Natural killer cell treated with Interleukin-12 subunit alpha and Interleukin-12 subunit beta and Interleukin-15 and Interleukin-18, amount 100 ng/mL, for 72 hours (primary cell): ENCODE measurements at regions not wholly inside any gene's neighbourhood (a gene's known extent, or its start where the extent isn't known, plus 50 kb on each side); places are given as distances from the start of the nearest gene placed in this dataset.

ENCODE experiments used
- ATAC-seq, 2 donors: fragments of 150-1000 bp; cut with Tn5 transposase in 1 of 2; sonication (Bioruptor Pico), chemical (Tn5 transposase) in 1 of 2; 2 replicates each; pipeline ENCODE4 v1.10.0; 2021
- DNase-seq: peaks from one replicate; pipeline ENCODE4 v3.0.0; 2022; ENCODE audit warnings: low spot score
- H3K27ac Mint-ChIP-seq, 2 donors: 1 replicate in 1 of 2; 2 replicates in 1 of 2; pipeline ENCODE4 v1.8.0; 2022; ENCODE audit warnings: mixed read lengths in 2 of 2, mild to moderate bottlenecking in 1 of 2, moderate library complexity in 1 of 2
- H3K27me3 Mint-ChIP-seq, 2 donors: 1 replicate in 1 of 2; 2 replicates in 1 of 2; pipeline ENCODE4 v1.8.0; 2022; ENCODE audit warnings: mixed read lengths in 2 of 2
- H3K36me3 Mint-ChIP-seq: one replicate; pipeline ENCODE4 v1.8.0; 2022; ENCODE audit warnings: mixed read lengths
- H3K4me1 Mint-ChIP-seq, 2 donors: 1 replicate in 1 of 2; 2 replicates in 1 of 2; pipeline ENCODE4 v1.8.0; 2022; ENCODE audit warnings: low read depth in 2 of 2, mixed read lengths in 2 of 2, mild to moderate bottlenecking in 1 of 2
- H3K4me3 Mint-ChIP-seq: one replicate; pipeline ENCODE4 v1.8.0; 2022; ENCODE audit warnings: mixed read lengths
- H3K9me3 Mint-ChIP-seq: 2 replicates; pipeline ENCODE4 v1.8.0; 2022; ENCODE audit warnings: mixed read lengths

DNA sequence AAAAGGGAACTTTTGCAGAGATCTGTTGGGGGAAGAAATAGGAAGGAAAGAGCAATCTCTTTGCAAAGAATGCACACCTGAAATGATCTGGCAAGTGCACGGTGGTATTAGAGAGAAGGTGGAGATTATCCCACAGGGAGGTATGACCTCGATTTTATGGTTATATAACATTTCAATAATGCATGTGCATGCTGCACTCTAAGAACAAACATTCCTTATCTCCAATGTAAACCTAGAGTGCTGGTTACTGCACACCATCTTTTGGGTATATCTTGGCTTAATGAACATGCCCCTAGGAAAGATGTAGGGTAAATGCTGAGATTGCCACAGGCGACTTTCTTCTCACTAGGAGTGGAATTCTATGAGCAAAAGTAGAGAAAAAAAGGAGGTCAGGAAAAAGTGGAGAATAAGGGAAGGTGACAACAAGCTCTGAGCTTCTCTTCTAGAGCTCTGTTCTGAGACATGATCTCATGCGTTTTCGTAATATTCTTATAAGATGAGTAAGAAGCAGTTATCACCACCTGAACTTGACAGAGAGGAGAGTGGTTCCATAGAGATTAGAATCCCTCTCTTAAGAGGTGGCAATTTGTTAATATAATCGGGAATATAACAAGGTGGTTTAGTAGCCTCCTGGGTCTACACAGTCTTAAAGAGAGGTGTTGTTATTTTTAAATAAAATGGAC lies 117.5 kb upstream of the TMC3 start:
- H3K36me3 Mint-ChIP-seq, result no peaks in the 10 kb centered on the region

DNA sequence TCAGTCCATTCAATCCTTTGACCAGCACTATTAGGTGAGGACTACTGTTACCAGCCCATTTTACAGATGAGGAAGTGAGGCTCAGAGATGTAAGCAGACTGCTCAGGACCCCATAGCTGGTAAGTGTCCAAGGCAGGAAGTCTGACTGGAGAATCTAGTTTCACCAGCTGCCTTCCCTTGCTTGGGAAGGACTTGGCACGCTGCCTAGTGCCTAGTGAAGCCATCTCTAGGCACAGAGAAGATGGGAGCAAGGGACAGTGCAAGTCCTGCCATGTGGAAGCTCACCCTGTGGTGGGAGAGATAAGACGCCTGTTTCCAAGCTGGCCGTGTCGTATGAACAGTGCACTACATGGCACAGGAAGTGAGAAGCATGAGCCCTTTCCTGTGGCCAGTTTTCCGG lies 111.8 kb upstream of the TMC3 start:
- DNase-seq (no peak), ATAC-seq (no peak)
- H3K9me3 Mint-ChIP-seq, result no peaks in the 10 kb centered on the region
- peaks cover 0 to 2% of the 10 kb centered on the region in 2 donors for H3K4me1 Mint-ChIP-seq
- H3K27me3 Mint-ChIP-seq, result peaks cover 10 to 30% of the 10 kb centered on the region in 2 donors
- H3K27ac Mint-ChIP-seq, result no peak overlapping the region
- no peak overlapping the region for H3K4me3 Mint-ChIP-seq
- H3K36me3 Mint-ChIP-seq, result no peaks in the 10 kb centered on the region

More for the DNA sequence above, 117.5 kb upstream of the TMC3 start:
- Mint-ChIP-seq H3K27ac (no peak overlapping the region), H3K4me1 (peaks cover 0 to 2% of the 10 kb centered on the region in 2 donors), H3K27me3 (peaks cover 24 to 40% of the 10 kb centered on the region in 2 donors), H3K9me3 (no peaks in the 10 kb centered on the region), H3K4me3 (no peak overlapping the region)
- ATAC-seq (no peak), DNase-seq (no peak)

DNA sequence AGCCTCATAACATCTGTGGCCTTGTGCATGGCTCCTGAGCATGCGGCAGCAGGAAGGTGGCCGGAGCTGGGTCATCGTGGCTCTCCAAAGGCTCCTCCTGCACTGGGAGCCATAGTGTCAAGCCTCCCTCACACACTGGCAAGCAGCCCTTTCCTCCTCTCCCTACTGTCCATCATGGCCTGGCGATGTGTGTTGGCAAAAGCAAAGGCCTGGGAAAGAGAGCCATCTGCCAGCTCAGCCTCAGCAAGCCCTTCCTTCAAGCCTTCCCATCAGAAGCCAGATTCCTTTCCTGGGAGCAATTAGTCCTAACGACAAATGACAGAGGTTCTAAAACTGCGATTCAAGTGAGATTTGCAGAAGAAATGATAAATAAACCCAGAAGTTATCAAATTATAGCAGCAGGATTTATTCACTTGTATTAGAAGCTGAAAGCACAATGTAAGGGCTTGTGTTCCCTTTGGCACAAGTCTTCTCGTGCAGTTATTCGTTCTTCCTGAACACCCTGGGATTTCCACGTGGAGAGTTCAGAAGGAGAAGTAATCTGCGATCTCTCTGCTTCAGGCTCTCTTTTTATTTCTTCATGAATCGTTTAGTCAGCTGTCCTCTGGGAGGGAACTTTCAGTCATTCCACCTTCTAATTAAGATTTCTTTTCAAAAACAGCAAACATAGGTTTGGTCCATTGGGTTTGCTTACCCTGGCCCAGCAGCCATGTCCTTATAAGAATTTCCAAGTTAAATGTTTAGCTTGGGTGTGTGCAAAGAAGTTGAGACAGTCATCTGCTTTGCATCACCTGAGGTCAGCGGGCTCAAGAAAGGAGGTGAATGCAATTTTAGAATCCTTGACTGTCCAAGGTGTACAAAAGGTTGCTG lies 110.3 kb upstream of the TMC3 start:
- Mint-ChIP-seq H3K9me3 (no peaks in the 10 kb centered on the region), H3K27me3 (peaks cover 7 to 33% of the 10 kb centered on the region in 2 donors), H3K4me3 (no peak overlapping the region), H3K27ac (no peak overlapping the region), H3K4me1 (peaks cover 0 to 2% of the 10 kb centered on the region in 2 donors), H3K36me3 (no peaks in the 10 kb centered on the region)
- ATAC-seq, result no peak
- no peak for DNase-seq

DNA sequence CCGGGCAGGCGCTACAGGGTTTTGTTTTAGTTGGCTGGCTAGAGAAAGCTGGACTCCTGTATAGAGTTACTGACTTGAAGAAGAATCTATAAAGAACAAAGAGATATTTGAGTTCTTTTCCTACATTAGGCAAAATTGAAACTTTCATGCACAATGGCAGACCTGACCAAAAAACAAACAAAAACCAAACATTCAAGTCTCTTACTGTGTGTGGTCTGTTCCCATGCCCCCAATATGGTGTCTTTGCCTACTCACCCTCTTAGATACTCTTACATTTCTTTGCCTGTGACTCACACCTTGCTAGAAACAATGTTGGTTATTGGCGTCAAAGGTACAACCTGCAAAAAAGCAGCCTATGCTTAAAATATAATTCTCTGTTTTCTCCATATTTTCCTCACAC lies 109.5 kb upstream of the TMC3 start:
- Mint-ChIP-seq H3K27me3 (peaks cover 8 to 38% of the 10 kb centered on the region in 2 donors), H3K36me3 (no peaks in the 10 kb centered on the region), H3K4me1 (peaks cover 0 to 1% of the 10 kb centered on the region in 2 donors), H3K9me3 (no peaks in the 10 kb centered on the region), H3K4me3 (no peak overlapping the region), H3K27ac (no peak overlapping the region)
- DNase-seq (no peak), ATAC-seq (no peak)

DNA sequence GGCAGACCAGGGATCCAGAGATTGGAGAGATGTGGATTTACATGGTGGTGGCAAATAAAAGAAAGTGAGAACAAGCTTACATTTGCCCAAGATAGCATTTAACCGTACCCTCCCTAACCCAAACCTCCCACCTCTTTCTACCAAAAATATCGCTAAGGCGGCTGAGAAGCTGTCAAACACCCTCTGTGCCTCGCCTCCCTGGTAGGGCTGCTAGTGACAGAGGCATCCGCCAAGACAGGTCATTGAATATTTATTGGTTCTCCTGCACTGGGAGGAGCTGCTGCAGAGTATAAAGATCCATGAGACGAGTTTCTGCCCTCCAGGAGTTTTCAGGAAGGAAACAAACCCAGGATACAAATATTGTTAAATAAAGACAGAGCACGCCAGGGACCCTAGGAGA lies 107.3 kb upstream of the TMC3 start:
- Mint-ChIP-seq H3K4me1 (no peaks in the 10 kb centered on the region), H3K36me3 (no peaks in the 10 kb centered on the region), H3K27me3 (peaks cover 2 to 32% of the 10 kb centered on the region in 2 donors), H3K9me3 (no peaks in the 10 kb centered on the region), H3K27ac (no peak overlapping the region), H3K4me3 (no peak overlapping the region)
- ATAC-seq, result no peak
- DNase-seq, result no peak

DNA sequence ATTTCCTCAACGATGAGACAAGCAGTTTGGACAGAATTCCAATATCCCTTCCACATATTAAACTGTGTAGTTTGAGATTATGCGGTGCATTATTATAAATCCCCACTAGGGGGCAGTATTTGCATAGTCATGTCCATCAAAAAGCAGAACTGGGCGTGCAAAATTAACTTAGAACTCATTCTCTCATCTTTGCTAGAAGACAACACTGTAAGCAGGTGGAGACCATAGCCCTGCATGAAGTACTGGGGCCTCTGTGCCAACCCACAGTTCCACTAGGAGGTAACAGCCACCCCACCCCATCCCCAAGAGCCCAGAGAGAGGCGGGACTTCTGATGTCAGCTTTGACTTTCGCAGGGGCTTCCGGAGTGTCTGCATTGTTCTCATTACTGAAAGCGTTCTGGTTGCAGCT lies 106.6 kb upstream of the TMC3 start:
- Mint-ChIP-seq H3K4me1 (no peaks in the 10 kb centered on the region), H3K9me3 (no peaks in the 10 kb centered on the region), H3K4me3 (no peak overlapping the region), H3K27ac (no peak overlapping the region), H3K27me3 (peaks cover 2 to 31% of the 10 kb centered on the region in 2 donors), H3K36me3 (no peaks in the 10 kb centered on the region)
- no peak for DNase-seq
- no peak for ATAC-seq

DNA sequence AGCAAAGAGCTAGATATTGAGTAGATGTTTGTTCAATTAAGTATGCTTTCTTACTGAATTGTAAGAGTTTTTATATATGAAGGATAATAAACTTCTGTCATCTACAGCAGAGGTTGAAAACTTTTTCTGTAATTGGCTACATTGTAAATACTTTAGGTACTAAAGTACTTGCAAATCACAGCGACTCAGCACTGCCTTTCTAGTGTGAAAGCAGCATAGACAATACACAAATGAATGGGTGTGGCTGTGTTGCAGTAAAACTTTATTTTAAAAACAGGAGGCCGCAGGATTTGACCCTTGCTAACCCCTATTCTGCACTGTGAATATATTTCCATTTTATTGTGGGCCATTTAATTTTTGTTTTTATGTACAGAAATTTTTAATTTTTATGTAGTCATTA lies 104.3 kb upstream of the TMC3 start:
- no peak for DNase-seq
- Mint-ChIP-seq H3K9me3 (no peaks in the 10 kb centered on the region), H3K4me3 (no peak overlapping the region), H3K27ac (no peak overlapping the region), H3K36me3 (no peaks in the 10 kb centered on the region), H3K27me3 (peaks cover 11 to 39% of the 10 kb centered on the region in 2 donors), H3K4me1 (no peaks in the 10 kb centered on the region)
- ATAC-seq, result no peak

DNA sequence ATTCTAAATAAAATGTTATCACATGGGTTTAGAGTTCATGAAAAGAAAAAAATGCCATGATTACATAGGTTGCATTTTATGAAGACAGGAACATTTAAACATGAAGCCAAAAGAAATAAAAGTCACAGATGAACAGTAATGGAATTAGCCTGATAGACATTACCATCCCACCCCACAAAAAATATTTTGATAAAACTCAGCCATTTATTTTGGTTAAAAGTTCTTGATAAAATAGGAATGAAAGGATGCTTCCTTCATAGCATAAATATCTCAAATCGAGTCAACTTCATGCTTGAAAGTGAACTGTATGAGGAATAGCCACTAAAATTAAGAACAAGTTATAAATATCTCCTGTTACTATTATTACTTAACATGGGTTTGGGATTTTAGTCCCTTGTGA lies 101.9 kb upstream of the TMC3 start:
- no peaks in the 10 kb centered on the region for H3K9me3 Mint-ChIP-seq
- H3K27me3 Mint-ChIP-seq, result peaks cover 18 to 50% of the 10 kb centered on the region in 2 donors
- no peak overlapping the region for H3K27ac Mint-ChIP-seq
- ATAC-seq (no peak), DNase-seq (no peak)
- H3K36me3 Mint-ChIP-seq, result no peaks in the 10 kb centered on the region
- H3K4me3 Mint-ChIP-seq, result no peak overlapping the region
- H3K4me1 Mint-ChIP-seq, result no peaks in the 10 kb centered on the region

DNA sequence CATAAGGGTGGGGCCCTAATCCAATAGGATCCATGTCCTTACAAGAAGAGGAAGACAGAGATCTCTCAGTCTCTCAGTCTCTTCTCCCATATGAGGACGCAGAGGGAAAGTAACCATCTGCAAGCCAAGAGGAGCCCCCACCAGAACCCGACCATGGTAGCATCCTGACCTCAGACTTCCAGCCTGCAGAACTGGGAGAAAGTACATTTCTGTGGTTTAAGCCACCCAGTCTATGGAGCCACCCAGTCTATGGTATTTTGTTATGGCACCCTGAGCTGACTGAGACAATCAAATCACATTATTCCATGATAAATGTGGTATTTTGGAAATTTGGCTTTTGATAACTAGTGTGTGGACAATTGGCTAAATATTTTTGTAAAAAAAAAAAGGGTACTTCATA lies 101.5 kb upstream of the TMC3 start:
- Mint-ChIP-seq H3K4me3 (no peak overlapping the region), H3K36me3 (no peaks in the 10 kb centered on the region), H3K27ac (no peak overlapping the region)

DNA sequence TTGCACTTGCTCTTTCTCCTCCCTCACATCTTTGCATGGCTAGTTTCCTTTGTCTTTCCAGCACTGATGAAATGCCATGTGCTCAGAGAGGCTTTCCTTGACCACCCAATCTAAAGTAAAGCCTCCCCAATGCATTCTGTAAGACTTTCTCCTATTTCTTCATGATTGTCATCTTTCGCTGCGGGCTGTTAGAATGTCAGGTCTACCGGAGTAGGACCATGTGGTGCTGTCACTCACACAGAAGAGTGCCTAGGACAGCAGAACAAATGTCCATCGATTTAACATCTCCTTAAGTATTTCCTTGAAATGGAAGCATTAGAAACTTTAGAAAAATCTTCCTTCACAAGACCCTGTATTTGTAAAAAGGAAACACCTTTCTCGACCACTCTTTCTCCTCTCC lies 99.9 kb upstream of the TMC3 start:
- no peaks in the 10 kb centered on the region for H3K36me3 Mint-ChIP-seq
- no peak overlapping the region for H3K27ac Mint-ChIP-seq
- peaks cover 16 to 43% of the 10 kb centered on the region in 2 donors for H3K27me3 Mint-ChIP-seq
- no peak overlapping the region for H3K4me3 Mint-ChIP-seq
- no peaks in the 10 kb centered on the region for H3K9me3 Mint-ChIP-seq
- DNase-seq, result no peak
- ATAC-seq, result no peak
- no peaks in the 10 kb centered on the region for H3K4me1 Mint-ChIP-seq

More for the DNA sequence above, 101.5 kb upstream of the TMC3 start:
- DNase-seq (no peak), ATAC-seq (no peak)
- Mint-ChIP-seq H3K9me3 (no peaks in the 10 kb centered on the region), H3K4me1 (no peaks in the 10 kb centered on the region), H3K27me3 (peaks cover 18 to 53% of the 10 kb centered on the region in 2 donors)

DNA sequence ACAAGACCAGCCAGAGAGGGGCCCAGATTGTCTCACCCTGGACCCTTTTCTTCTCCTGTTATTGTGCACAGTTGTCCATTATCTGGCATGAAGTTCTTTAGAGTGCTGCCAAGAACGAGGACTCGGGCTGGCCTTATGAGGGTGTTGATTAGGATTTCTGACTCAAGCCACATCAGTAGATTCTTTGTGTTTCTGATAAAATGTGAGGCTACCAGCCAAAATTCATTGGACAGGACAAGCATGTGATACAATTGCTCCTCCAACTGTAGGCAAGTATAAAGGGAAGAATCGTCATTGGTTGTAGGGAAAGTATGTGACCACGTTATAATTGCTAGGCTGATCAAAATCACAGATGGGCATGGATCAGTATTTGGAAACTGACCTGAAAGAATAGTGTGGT lies 99.2 kb upstream of the TMC3 start:
- Mint-ChIP-seq H3K27me3 (peaks cover 16 to 41% of the 10 kb centered on the region in 2 donors), H3K27ac (no peak overlapping the region), H3K9me3 (no peaks in the 10 kb centered on the region), H3K36me3 (no peaks in the 10 kb centered on the region), H3K4me3 (no peak overlapping the region), H3K4me1 (no peaks in the 10 kb centered on the region)
- no peak for DNase-seq
- ATAC-seq, result no peak

DNA sequence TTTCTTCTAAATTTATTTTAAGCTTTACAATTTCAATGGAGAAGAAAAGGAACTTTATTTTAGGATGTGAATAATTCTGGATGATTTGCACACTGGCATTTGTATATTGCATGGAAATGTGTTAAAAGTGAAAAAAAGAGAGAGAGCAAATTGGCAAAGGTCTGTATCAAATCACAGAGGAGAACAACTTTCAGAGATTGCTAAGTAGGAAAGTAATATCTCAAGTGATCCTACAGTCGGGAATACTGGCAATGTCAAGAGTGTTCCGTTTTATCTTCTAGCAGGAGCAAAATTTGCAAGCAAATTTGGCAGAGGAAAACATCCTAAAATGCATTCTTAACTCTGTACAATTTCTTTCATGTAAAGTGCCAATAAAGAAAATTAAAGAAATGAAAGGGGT lies 97.1 kb upstream of the TMC3 start:
- no peak overlapping the region for H3K4me3 Mint-ChIP-seq
- H3K36me3 Mint-ChIP-seq, result peaks cover 6% of the 10 kb centered on the region
- no peak overlapping the region for H3K27ac Mint-ChIP-seq
- no peaks in the 10 kb centered on the region for H3K9me3 Mint-ChIP-seq
- DNase-seq (no peak), ATAC-seq (no peak)
- no peaks in the 10 kb centered on the region for H3K4me1 Mint-ChIP-seq
- H3K27me3 Mint-ChIP-seq, result peaks cover 19 to 42% of the 10 kb centered on the region in 2 donors

DNA sequence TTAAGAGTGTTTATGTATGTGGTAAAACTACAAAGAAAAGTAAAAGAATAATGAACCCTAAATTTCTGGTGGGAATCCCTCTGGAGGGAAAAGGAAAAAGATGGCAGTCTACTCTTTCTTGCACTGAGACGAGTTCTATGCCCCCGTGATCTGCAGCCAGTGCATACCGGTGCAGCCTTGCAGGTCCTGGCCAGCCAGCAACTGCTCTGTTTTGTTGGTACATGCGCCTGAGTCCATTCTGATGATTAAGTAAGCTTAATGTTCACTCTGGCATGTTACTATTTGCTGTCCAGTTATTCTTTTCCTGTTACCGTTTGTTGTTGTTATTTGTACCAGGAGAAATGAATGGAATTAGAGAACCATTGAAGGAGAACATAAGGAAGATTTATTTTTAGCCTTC lies 95.1 kb upstream of the TMC3 start:
- Mint-ChIP-seq H3K9me3 (peaks cover 6% of the 10 kb centered on the region), H3K36me3 (peaks cover 25% of the 10 kb centered on the region), H3K4me1 (no peaks in the 10 kb centered on the region), H3K27ac (no peak overlapping the region), H3K4me3 (no peak overlapping the region), H3K27me3 (peaks cover 18 to 48% of the 10 kb centered on the region in 2 donors)
- no peak for ATAC-seq
- no peak for DNase-seq

DNA sequence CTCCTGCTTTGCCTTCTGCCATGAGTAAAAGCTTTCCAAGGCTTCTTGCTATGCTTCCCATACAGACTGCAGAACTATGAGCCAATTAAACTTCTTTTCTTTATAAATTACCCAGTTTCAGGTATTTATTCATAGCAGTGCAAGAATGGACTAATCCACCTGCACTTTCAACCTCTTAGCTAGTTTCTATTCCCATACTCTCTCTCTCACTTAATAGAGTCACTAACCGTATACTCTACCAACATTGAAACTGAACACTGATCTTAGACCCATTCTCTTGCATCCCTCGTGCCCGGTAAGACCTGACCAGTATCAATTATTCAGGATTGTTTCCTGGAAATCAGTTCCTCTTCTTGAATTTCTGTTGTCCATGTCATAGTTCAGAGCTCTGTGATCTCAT lies 92.7 kb upstream of the TMC3 start:
- no peak overlapping the region for H3K4me3 Mint-ChIP-seq
- H3K9me3 Mint-ChIP-seq, result peaks cover 13% of the 10 kb centered on the region
- no peak for DNase-seq
- no peak for ATAC-seq
- peaks cover 39% of the 10 kb centered on the region for H3K36me3 Mint-ChIP-seq
- H3K27ac Mint-ChIP-seq, result no peak overlapping the region
- H3K27me3 Mint-ChIP-seq, result peaks cover 9 to 38% of the 10 kb centered on the region in 2 donors
- H3K4me1 Mint-ChIP-seq, result no peaks in the 10 kb centered on the region
